Activated CD8-positive, alpha-beta memory T cell treated with anti-CD3 and anti-CD28 coated beads for 24 hours (primary cell): ENCODE measurements at regions not wholly inside any gene's neighbourhood (a gene's known extent, or its start where the extent isn't known, plus 50 kb on each side); places are given as distances from the start of the nearest gene placed in this dataset.
"Not testable (repeated sequence)": the region's sequence is repeated elsewhere in the genome, so short reads cannot be mapped to it uniquely, and the experiment has no call there.

Experiments
- DNase-seq: peaks from one replicate; pipeline ENCODE4 v3.0.0-alpha.2; 2020

DNA sequence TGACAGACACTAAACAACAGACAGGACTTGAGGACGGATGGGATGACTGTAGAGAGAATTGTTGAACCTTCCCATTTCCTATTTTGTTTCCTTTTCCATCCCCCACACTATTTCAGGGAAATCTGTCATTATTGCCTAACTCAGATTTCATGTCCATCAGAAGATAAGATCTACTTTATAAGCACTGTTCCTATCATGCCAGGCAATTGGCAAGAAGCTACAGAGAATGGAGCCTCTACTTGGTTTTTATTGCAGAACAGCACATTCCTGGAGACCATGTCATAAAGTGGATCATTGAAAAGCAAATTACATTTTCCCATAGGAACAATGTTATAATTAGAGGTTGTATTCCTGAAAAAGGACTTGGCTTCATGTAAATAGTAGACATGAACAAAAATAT lies 173.7 kb upstream of the KIF2A start:
- no peak for DNase-seq

DNA sequence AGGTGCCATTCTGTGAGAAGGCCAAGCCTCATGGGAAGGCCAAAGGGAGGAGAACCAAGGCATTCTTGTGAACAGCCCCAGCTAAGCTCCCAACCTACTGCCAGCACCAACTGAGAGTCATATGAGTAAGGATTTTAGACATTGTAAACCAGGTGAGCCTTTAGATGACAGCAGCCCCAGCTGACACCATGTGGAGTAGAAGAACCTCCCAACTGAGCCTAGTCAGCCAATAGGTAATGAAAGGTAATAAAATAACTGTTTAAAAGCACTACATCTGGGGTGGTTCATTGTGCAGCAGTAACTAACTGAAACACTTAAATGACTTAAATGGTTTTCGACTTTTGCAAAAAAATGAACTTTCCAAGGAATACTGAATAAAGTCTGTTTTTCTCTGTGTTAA lies 172.6 kb upstream of the KIF2A start:
- no peak for DNase-seq

GRCh38 chr5:62134811-62135210 lies 171.2 kb upstream of the KIF2A start:
- no peak for DNase-seq

- no peak for DNase-seq
Measured at GRCh38 chr5:62137628-62138027, 168.4 kb upstream of the KIF2A start.

- no peak for DNase-seq
Measured at GRCh38 chr5:62138607-62139006, 167.4 kb upstream of the KIF2A start.

GRCh38 chr5:62139741-62140140 lies 166.3 kb upstream of the KIF2A start:
- no peak for DNase-seq

- DNase-seq = no peak
Measured at GRCh38 chr5:62142351-62142750, 163.7 kb upstream of the KIF2A start.

GRCh38 chr5:62143268-62144229 lies 162.5 kb upstream of the KIF2A start:
- DNase-seq = no peak

DNA sequence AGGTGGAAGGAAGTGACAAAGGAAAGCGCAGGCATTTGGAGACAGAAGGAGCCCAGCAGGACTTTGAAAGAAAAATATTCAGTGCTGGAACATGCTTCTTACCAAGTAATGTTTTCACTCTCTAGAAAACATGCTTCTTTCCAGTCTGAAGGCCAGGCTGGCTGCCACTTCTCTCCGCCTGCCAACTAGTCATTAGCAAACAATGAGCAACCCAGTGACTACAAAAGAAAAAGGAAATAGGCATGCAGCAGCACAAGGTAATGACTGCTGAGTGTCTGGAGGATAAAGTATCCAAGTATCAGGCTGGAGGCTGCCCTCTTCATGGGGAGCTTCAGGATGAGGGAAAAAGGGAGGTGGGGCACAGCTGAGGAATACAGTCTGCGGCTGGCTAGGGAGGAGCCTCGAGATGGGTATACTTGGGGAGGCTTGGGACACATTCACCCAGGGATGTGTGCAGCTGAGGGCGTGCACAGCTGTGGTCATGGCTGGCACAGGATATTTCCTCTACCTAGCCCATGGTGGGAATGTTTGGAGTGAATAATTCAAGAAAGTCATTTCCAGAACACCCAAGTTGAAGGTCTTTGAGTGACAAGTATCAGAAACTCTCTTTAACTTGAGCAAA lies 161.5 kb upstream of the KIF2A start:
- no peak for DNase-seq

DNA sequence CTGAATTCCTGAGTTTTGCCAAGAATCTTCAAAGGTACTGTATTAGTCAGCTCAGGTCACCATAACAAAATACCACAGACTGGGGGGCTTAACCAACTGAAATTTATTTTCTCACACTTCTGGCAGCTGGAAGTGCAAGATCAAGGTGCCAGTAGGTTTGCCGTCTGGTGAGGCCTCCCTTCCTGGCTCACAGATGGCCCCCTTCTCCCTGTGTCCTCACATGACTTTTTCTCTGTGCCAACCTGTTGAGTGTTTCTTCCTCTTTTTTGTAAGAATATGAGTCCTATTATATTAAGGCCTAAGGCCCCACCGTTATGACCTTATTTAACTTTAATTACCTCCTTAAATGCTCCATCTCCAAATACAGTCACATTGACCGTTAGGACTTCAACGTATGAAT lies 156.1 kb upstream of the KIF2A start:
- DNase-seq = no peak

GRCh38 chr5:62152394-62153087 lies 153.5 kb upstream of the KIF2A start:
- DNase-seq = no peak

DNA sequence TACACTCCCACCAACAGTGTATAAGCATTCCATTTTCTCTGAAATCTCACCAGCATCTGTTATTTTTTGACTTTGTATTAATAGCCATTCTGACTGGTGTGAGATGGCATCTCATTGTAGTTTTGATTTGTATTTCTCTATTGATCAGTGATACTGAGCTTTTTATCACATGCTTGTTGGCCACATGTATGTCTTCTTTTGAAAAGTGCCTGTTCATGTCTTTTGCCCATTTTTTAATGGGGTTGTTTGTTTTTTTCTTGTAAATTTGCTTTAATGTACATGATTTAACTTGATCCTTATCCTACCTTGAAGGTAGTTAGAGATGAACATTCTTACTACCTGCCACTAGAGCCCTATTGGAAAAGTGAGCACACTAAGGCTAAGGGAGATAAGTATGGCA lies 151.2 kb upstream of the KIF2A start:
- no peak for DNase-seq

DNA sequence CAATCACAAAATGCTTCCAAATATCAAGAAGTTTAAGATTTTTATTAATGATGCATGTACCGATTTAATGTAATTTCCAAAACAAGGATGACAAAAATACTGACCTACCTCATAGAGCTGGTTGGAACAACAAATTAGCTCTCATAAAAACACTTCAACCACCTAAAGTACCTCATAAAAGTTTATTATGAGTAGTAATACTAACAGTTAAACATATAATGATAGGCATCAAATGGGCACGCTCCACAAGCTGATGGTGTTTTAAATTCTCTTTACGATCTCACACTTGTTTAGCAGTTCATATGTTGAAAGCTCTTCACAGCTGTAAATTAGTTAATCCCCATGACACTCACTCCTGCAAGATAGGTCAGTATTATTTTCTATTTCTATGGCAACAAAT lies 150.0 kb upstream of the KIF2A start:
- DNase-seq = no peak

DNA sequence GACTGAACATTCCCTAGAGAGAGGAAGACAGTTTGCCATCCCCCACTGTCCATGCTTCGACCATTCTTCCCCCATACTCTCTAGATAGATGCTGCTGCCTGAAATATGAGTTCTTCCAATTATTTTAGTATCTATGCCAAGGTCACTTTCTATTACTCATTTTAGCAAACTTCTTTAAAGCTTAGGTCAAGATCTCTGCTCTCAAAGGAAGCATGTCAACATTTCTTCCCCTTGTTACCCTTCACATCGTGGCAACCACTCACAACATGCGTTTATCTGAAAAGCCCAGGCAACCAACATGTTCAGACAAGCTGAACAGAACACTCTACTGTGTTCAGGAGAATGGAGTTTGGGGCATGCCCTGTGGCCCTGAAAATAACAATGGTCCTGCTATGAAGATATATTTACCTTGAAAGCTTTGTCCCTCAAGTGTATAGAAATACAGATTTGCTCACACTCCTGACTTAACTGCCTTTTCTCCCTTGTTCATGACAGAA lies 138.4 kb upstream of the KIF2A start:
- no peak for DNase-seq

DNA sequence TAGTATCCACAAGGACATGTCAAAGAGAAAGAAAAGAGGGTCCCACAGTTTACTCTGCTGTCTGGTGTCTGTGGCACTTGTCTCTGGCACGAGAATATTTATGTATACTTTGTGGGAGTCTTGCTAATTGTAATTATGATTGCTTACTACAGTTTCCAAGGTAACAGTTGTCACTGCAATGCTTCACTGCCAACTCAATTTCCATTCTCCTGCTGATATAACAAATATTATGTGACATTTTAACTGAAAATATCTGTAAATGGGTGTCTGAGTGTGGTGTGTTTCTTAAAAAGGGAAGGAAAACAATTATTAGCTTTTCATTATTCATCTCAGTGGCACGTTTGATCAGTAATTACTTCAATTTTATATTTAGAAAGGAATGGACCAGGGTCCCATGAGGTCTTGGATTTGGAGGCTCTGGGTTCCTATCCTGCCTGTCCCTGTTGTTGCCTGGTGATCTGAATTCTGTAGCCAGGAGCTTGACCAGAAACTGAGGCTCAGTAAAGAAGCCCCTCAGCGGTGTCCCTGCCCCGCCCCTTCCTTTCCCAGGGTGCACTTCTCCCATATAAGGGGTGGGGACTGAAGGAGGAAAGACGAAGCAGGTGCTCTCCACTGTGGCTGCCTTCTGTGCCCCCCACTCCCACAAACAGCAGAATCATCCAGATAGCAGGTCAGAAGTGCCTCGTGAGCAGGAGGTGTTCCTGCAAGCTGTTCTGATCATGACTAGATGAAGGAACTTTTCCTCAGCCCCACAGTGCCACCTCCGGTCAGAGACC lies 137.3 kb upstream of the KIF2A start:
- no peak for DNase-seq

GRCh38 chr5:62178258-62178657 lies 127.7 kb upstream of the KIF2A start:
- no peak for DNase-seq

DNA sequence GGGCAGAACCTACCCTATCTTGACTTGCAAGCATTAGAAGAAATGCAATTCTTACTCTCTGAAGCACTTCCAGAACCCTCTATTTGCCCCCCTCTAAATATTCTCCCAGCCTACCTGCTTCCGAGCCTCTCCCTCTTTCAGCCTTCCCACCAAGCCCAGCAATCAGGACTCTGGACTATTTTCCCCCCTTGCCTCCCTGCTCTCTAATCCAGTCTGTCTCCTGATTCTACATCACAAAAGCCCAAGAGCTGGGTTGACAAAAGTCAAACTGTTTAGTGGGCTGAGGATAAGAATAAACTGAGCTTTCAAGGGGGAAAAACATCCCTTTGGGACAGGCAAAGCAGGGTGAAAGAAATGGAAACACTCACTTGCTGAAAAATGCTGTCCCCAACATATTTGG lies 123.2 kb upstream of the KIF2A start:
- no peak for DNase-seq

DNA sequence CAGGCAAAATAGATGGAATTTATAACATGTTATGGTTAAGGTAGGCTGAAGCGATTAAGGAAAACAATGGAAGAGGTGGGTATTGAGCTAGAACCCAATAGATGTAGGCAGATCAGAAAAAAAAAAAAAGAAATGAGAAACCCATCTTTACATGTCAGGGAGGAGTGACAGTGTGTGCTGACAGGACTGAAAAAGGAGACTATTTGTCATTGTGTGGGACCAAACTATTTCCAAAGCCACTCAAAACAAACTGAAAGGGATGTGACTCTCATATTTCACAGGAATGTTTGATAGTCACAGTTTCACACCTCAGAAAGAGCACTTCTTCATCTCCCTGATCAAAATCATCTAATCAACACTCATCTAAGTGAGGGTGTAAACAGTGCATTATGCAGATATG lies 122.3 kb upstream of the KIF2A start:
- no peak for DNase-seq

DNA sequence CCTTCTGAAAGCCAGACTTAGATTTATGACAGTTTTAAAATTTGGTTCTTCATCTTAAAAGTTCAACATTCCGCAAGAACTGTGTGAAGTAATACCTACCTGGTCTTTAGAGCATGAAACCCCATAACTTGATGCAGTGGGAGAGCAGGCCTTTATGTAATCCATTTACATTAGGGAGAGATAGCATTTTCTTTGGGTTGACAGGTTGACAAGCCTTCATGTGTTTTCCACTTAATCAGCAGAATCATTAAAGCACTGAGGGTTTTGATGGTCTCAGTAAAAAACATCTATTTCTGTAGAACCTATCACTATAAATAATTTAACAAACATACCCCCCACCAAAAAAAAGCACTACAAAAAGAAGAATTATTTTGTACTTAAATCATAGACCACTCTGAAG lies 121.6 kb upstream of the KIF2A start:
- DNase-seq = no peak

- no peak for DNase-seq
Measured at GRCh38 chr5:62190173-62190572, 115.8 kb upstream of the KIF2A start.

DNA sequence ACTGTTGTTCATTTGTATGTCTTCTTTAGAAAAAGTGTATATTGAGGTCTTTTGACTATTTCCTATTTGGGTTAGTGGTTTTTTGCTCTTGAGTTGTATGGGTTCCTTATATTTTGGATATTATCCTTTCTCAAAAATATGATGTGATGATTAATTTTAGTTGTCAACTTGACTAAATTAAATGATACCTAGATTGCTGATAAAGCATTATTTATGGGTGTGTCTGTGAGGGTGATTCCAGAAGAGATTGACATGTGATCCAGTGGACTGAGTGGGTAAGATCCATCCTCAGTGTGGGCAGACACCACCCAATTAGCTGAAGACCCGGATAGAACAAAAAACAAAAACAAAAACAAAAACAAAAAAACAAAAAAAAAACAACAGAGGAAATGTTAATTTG lies 115.1 kb upstream of the KIF2A start:
- no peak for DNase-seq

DNA sequence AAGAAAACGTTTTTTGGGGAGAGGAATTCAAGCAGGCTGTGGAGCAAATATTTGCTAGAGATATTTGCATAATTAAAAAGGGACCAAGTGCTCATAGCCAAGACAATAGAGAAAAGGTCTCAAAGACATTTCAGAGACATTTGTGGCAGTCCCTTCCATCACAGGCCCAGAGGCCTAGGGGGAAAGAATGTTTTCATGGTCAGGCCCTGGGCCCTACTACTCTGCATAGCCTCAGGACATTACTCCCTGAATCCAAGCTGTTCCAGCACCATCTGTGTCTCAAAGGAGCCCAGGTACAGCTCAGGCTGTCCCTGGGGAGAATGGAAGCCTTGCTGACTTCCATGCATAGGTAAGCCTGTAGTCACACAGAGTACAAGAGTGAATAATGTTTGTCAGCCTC lies 113.0 kb upstream of the KIF2A start:
- no peak for DNase-seq

DNA sequence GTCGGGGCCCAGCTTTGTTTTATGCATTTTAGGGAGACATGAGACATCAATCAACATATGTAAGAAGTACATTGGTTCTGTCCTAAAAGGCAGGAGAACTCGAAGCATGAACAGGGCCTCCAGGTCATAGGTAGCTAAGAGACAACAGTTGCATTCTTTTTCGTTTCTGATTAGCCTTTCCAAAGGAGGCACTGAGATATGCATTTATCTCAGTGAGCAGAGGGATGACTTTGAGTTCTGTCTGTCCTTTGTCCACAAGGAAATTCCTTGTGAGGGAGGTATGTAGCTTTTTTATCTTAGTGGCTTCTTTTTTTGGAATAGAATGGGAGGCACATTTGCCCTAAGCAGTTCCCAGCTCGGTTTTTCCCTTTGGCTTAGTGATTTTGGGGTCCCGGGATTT lies 109.5 kb upstream of the KIF2A start:
- not testable (repeated sequence) for DNase-seq
